ENCODE measurements at regions not wholly inside any gene's neighbourhood (a gene's known extent, or its start where the extent isn't known, plus 50 kb on each side); places are given as distances from the start of the nearest gene placed in this dataset.

GRCh38 chr15:60280259-60280658 is 117.5 kb downstream of the ANXA2 start:
- TF ChIP-seq CTCF (IDR thresholded peaks at IDR 0.05) (no peak), POLR2A (IDR thresholded peaks at IDR 0.05) (no peak)

Measured in uterus (tissue), 2 donors.